Ishikawa (cell line): ENCODE measurements at regions not wholly inside any gene's neighbourhood (a gene's known extent, or its start where the extent isn't known, plus 50 kb on each side); places are given as distances from the start of the nearest gene placed in this dataset.

ENCODE experiments used
- CREB1 ChIP-seq: IDR thresholded peaks from 2 replicates; pipeline ENCODE4 v1.6.1; 2012; ENCODE audit warnings: low read depth
- EP300 ChIP-seq: IDR thresholded peaks from 2 replicates; pipeline ENCODE4 v1.6.1; 2012; ENCODE audit warnings: borderline replicate concordance
- FOXM1 ChIP-seq: IDR thresholded peaks from 2 replicates; pipeline ENCODE4 v1.6.1; 2012; ENCODE audit warnings: low read depth, borderline replicate concordance
- MAX ChIP-seq: IDR thresholded peaks from 2 replicates; pipeline ENCODE4 v1.6.1; 2012
- NFIC ChIP-seq: IDR thresholded peaks from 2 replicates; pipeline ENCODE4 v1.6.1; 2012
- RAD21 ChIP-seq: IDR thresholded peaks from 2 replicates; pipeline ENCODE4 v1.6.1; 2012; ENCODE audit warnings: low read depth
- REST ChIP-seq: IDR thresholded peaks from 2 replicates; pipeline ENCODE4 v1.6.1; 2012; ENCODE audit warnings: low read depth, mild to moderate bottlenecking
- TAF1 ChIP-seq: IDR thresholded peaks from 2 replicates; pipeline ENCODE4 v1.6.1; 2012; ENCODE audit warnings: low read depth, mild to moderate bottlenecking
- TCF12 ChIP-seq: IDR thresholded peaks from 2 replicates; pipeline ENCODE4 v1.6.1; 2012; ENCODE audit warnings: low read depth

GRCh38 chr6:133165235-133165634, 75.9 kb upstream of the EYA4 start:
- TF ChIP-seq FOXM1, result no peak
- TF ChIP-seq REST, result no peak
- TF ChIP-seq MAX, result no peak
- no peak for TF ChIP-seq RAD21
- TF ChIP-seq TCF12, result no peak
- no peak for TF ChIP-seq EP300
- TF ChIP-seq NFIC, result no peak
- no peak for TF ChIP-seq CREB1
- TF ChIP-seq TAF1, result no peak
